Stimulated activated CD8-positive, alpha-beta memory T cell treated with anti-CD3 and anti-CD28 coated beads, Interleukin-15, amount 100 ng/mL, for 4 hours (primary cell): ENCODE measurements at regions not wholly inside any gene's neighbourhood (a gene's known extent, or its start where the extent isn't known, plus 50 kb on each side); places are given as distances from the start of the nearest gene placed in this dataset.
"Not testable (repeated sequence)": the region's sequence is repeated elsewhere in the genome, so short reads cannot be mapped to it uniquely, and the experiment has no call there.

ENCODE experiments used
- DNase-seq, 2 donors: peaks; one replicate each; pipeline ENCODE4 v3.0.0-alpha.2; 2020; ENCODE audit warnings: low read depth in 2 of 2

DNA sequence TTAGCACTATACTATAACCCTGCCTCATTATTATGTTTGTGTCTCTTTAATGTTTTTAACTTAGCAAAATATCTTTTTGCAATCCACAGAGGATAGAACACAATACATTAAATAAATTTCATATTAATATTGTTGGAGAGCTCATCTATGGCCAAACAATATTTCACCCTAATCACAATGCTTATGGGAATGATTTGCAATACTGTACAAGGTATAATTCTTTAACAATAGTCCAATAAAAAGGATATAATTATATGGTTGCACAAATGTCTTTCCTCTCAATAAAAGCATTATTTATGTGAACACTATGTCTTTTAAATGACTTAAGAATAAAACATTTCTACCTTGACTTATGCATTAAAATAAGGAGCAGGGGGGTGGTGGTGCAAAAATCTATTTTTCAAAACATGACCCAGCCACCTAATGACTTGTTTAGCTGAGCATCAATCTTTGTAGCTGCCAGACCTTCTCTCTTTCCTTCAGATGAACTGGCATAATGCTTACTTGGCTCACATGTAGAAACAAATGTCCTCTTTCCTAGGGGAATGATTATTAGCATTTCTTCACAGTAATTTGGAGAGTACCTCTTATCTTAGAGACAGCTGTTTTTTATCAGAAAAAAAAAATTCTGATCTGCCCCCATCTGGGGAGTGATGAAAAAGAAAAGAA lies 1933.6 kb upstream of the LRRTM1 start:
- no peak for DNase-seq

DNA sequence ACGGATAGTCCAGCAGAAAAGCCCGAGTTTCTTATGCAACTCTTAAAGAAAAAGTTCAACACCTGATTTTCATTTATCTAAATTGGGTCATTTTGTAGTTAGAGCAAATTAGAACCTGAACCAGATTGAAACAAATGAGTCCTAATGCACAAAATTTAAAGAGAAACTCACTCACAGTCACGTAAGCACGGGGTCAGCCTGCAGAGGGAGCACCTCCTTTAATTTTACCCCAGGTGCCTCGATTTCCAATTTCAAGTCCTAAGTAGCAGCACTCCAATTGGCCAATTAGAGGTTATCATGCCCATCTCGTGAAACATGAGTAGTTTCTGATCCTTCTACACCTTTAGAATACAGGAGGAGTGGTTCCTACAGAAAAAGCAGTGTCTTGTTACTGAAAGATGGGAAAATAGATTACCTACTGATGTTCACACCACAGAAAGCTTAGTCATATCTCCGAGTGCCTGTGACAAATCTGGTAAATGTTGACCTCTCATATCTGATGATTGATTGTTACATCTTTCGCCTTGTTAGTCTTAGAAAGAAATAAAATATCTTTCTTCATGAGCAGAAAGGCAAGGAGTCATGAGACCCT lies 1929.8 kb upstream of the LRRTM1 start:
- no peak for DNase-seq

GRCh38 chr2:82233806-82234205 lies 1929.3 kb upstream of the LRRTM1 start:
- DNase-seq: no peak

- no peak for DNase-seq
Observed at GRCh38 chr2:82230406-82230805, 1925.9 kb upstream of the LRRTM1 start.

DNA sequence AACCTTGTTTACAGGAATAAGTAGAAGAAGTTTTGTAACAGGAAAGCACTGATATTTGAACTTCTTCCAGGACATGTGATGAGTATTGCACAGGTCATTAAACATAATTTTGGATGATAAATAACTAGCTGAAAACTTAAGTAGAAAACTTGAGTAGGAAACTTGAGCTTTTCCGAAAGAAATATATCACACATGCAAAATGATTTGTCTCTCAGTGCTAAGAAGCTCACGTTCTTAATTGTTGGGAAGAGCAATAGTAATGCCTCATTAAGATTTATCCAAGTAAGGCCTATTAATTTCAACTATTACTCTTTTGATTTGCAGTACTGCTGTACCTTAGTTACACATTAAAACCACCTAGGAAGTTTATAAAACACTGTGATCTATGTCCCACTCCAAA lies 1921.9 kb upstream of the LRRTM1 start:
- DNase-seq: no peak

DNA sequence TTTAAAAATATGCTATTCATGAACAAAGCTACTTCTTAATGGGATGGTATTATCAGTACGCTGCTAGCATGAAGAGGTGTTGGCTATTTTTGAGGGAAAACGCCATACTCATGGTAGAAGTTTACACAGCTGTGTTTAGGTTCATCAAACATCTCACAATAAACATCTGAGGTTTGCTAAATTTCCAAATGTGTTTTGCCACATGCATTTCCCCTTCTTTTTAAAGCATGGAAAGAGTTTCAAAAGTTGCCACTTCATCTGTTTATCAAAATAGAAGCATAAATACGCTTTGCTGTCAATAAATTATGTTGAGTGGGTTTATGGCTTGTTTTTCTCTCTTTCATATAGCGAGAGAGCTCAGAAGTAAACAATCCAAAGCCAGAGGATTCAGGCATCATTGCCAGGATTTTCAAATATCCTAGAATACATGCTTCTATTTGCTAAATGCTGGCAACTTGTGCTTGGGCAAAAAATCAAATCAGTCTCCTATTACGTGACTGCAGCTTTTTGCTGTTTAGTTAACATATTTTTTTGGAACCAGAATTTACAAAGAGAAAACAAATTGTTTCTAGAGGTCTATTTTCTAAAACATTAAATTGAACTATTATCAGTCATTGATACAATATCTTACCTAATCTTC lies 1919.9 kb upstream of the LRRTM1 start:
- DNase-seq: no peak

DNA sequence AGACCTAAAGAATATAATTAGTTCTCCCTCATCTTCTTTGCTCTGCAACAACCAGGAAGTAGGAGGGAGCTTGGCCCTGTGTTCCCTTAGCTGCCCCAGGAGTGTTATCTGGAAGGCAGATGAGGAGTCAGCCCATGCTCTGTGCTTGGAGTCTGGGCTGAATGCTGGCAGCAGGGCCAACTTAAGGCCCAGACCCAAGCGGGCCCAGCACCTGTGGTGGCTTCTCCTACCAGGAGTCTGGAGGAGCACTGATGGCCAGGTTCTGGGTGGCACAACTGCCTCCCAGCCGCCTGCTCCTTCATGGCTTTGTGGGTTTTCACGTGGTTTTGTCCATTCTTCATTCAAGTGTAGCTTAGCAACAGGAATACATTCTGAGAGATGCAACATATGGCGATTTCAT lies 1910.7 kb upstream of the LRRTM1 start:
- no peak for DNase-seq

DNA sequence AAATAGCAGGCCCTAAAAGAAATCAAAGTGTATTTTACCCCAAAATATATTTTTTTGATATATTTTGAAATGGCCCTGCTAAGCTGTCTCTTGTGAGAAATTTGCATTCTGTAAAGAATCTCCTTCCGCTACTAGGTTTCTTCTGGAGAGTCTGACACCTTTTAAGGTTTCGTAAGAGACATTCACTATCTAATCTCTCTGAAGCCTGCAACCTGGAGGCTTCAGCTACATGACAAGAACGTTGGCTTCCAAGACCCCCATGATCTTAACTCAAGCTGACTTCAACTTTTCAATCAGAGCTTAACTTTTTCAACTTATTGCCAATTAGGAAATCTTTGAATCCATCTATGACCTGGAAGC lies 1894.9 kb upstream of the LRRTM1 start:
- DNase-seq: no peak

DNA sequence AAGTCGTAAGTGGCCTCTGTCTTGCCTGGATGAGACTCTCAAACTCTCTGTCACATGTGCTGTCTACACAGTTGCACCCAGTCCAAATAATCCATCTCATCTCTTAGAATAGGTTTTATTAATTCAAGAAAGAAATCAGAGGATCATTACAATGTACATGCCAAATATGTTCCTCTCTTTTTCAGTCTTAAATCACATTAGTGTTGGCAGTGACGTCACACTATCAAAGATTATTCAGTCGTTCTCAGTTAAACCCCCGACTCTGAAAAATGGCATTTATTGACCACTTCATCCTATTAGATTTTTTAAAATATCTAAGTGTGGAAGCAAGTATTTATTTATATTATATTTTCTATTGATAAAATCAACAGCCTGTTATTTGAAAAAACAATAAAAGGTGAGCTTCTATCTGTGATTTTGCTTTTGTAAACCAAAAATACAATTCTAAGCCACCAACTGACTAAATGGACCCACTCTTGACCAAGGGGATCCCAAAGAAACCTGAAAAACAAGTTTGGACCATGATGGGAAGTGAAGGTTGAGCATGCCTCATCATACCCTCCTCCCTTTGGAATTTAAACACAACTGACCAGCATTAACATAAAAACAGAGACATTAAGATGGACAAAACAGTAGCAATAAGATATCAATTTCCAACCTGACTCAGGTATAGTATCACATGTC lies 1894.4 kb upstream of the LRRTM1 start:
- no peak for DNase-seq

DNA sequence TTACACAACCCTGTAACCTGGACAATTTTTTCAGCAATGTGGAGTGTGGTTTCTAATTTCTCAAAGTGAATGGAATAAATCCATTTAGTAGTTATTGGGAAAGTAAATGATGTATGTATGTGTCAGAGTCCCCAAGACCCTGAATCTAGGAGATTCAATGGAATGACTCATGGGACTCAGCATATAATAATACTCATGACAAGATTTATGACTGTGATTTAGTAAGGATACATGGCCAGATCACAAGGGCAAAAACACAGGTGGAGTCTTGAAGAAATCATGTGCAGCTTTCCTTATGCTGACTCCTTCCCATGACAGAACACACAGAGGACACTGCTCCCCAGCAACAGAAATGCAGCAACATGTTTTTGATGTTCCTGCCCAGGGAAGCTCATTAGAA lies 1877.7 kb upstream of the LRRTM1 start:
- DNase-seq: no peak

GRCh38 chr2:82175210-82175609 lies 1870.7 kb upstream of the LRRTM1 start:
- not testable (repeated sequence) for DNase-seq

DNA sequence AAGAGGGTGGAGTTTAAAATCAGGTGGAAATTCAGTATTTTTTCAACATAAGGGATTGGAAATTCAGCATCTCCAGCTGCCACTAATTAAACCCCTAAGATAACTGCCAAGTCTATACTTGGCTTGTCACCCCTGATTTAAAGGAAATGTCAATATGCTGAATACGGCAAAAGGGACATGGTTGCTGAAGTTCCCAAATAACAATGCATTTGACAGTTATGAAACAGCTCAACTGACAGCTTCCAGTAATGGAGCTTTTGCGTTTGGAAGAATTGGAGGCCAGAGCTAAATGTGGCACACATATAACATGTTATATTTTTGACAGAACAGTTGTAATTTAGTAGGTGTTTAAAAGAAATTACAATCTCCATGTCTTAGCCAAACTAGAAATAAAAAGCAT lies 1867.9 kb upstream of the LRRTM1 start:
- DNase-seq: no peak

- no peak for DNase-seq
Observed at GRCh38 chr2:82169379-82169778, 1864.8 kb upstream of the LRRTM1 start.

DNA sequence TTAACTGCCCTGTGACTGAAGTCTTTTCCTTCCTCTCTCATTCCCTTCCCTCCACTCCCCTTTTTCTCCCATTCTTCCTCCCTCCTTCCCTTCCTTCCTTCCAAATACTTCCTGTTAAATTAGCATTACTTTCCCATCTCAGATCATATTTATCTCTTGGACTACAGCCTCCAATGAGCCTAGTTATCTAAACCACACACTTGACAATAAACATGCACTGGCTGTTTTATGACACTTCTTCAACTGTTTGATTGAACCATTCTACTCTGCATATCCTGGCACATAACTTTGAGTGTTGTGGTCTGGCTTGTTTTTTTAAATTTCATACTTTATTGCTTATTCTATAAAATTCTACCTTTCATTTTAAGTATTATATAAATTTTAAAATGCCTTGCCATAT lies 1860.8 kb upstream of the LRRTM1 start:
- DNase-seq: no peak

DNA sequence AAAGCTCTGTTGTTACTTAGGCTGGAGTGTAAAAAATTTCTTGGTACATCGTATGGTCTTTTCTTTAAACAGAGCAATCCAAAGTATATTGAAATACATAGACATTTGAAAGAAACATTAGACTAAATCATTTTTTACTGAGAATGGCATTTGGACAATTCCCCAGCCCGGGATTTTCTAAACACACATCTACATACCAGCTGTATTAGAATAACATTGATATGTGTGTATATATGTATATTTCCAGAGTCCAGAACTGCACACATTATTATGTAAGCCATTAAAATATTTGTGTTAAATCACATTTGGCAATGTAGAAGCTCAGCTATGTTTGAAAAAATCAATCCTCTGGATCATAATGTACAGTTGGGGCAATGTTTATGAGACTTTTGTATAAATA lies 1853.6 kb upstream of the LRRTM1 start:
- no peak for DNase-seq

- no peak for DNase-seq
Observed at GRCh38 chr2:82155469-82155868, 1850.9 kb upstream of the LRRTM1 start.

DNA sequence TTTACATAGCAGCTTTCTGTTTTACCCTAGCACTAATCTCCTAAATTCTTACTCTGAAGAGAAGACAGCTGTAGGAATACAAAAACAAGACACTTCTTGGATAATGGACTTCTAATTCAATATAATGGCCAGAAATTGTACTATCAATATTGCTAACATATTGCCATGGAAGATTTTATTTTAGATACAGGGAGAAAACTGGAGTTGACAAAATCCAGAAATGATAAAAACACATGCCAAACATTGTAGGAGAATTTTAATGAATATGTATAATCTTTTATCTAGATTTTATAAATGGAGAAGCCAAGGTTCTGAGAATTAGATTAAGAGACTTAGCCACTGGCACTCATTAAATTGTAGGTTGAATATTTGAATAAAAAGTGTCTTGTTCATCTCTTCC lies 1838.8 kb upstream of the LRRTM1 start:
- no peak for DNase-seq

GRCh38 chr2:82139979-82140611 lies 1835.5 kb upstream of the LRRTM1 start:
- DNase-seq: no peak

GRCh38 chr2:82137441-82137840 lies 1832.9 kb upstream of the LRRTM1 start:
- DNase-seq: no peak

GRCh38 chr2:82128051-82128450 lies 1823.5 kb upstream of the LRRTM1 start:
- no peak for DNase-seq

- no peak for DNase-seq
Observed at GRCh38 chr2:82124629-82125028, 1820.1 kb upstream of the LRRTM1 start.

DNA sequence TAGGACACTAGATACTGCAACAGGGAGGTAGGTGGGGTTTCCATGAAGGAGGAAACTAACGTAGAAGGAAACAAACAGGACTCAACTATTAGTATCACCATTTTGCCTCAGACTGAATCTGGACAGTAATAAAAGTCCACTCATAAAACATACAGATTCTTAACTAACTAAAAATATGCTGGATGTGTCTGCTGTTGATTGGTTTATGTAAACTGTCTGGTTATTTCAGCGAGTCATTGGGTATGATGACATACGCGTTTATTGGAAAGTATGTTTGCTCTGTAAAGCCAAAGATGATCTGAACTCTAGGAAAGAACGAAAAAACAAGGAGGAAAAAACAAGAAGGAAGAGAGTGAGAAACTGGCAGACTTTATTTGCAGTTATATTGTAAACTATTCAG lies 1816.1 kb upstream of the LRRTM1 start:
- no peak for DNase-seq

- no peak for DNase-seq
Observed at GRCh38 chr2:82120115-82120514, 1815.6 kb upstream of the LRRTM1 start.
